ENCODE measurements at regions not wholly inside any gene's neighbourhood (a gene's known extent, or its start where the extent isn't known, plus 50 kb on each side); places are given as distances from the start of the nearest gene placed in this dataset.
A peak's percentile ranks its signal among the peaks of the same experiment; 100 is the strongest.

- Histone ChIP-seq H3K9me3 (ENCODE audit: control insufficient read depth in 2 of 2, low read length in 2 of 2) (no peaks in the 10 kb centered on the region), H3K27me3 (ENCODE audit: control insufficient read depth in 1 of 2, insufficient read depth in 2 of 2, low read length in 2 of 2) (no peaks in the 10 kb centered on the region), H3K36me3 (ENCODE audit: control insufficient read depth in 2 of 2, insufficient read depth in 2 of 2, low read length in 2 of 2) (no peaks in the 10 kb centered on the region), H3K27ac (ENCODE audit: low read length) (no peak overlapping the region), H3K4me3 (ENCODE audit: low read length in 2 of 2) (no peak overlapping the region), H3K9ac (ENCODE audit: low read length in 2 of 2) (no peak overlapping the region), H3K4me1 (ENCODE audit: control insufficient read depth, insufficient read depth, low read length) (peaks cover 13% of the 10 kb centered on the region)
Measured at GRCh38 chr7:136698977-136699376, 169.5 kb upstream of the CHRM2 start.

GRCh38 chr7:136698231-136698630 is 170.2 kb upstream of the CHRM2 start:
- H3K4me1 ChIP-seq (ENCODE audit: control insufficient read depth, insufficient read depth, low read length), result peaks cover 13% of the 10 kb centered on the region
- no peak overlapping the region for H3K9ac ChIP-seq (ENCODE audit: low read length in 2 of 2)
- H3K9me3 ChIP-seq (ENCODE audit: control insufficient read depth in 2 of 2, low read length in 2 of 2), result no peaks in the 10 kb centered on the region
- no peaks in the 10 kb centered on the region for H3K36me3 ChIP-seq (ENCODE audit: control insufficient read depth in 2 of 2, insufficient read depth in 2 of 2, low read length in 2 of 2)
- no peak overlapping the region for H3K4me3 ChIP-seq (ENCODE audit: low read length in 2 of 2)
- H3K27ac ChIP-seq (ENCODE audit: low read length), result peak overlapping the region; percentile 33
- no peaks in the 10 kb centered on the region for H3K27me3 ChIP-seq (ENCODE audit: control insufficient read depth in 1 of 2, insufficient read depth in 2 of 2, low read length in 2 of 2)

- Histone ChIP-seq H3K27ac (ENCODE audit: low read length) (peak overlapping the region; percentile 33), H3K4me3 (ENCODE audit: low read length in 2 of 2) (no peak overlapping the region), H3K9ac (ENCODE audit: low read length in 2 of 2) (no peak overlapping the region), H3K27me3 (ENCODE audit: control insufficient read depth in 1 of 2, insufficient read depth in 2 of 2, low read length in 2 of 2) (no peaks in the 10 kb centered on the region), H3K4me1 (ENCODE audit: control insufficient read depth, insufficient read depth, low read length) (peaks cover 13% of the 10 kb centered on the region), H3K36me3 (ENCODE audit: control insufficient read depth in 2 of 2, insufficient read depth in 2 of 2, low read length in 2 of 2) (no peaks in the 10 kb centered on the region), H3K9me3 (ENCODE audit: control insufficient read depth in 2 of 2, low read length in 2 of 2) (no peaks in the 10 kb centered on the region)
Measured at GRCh38 chr7:136697271-136697670, 171.2 kb upstream of the CHRM2 start.

DNA sequence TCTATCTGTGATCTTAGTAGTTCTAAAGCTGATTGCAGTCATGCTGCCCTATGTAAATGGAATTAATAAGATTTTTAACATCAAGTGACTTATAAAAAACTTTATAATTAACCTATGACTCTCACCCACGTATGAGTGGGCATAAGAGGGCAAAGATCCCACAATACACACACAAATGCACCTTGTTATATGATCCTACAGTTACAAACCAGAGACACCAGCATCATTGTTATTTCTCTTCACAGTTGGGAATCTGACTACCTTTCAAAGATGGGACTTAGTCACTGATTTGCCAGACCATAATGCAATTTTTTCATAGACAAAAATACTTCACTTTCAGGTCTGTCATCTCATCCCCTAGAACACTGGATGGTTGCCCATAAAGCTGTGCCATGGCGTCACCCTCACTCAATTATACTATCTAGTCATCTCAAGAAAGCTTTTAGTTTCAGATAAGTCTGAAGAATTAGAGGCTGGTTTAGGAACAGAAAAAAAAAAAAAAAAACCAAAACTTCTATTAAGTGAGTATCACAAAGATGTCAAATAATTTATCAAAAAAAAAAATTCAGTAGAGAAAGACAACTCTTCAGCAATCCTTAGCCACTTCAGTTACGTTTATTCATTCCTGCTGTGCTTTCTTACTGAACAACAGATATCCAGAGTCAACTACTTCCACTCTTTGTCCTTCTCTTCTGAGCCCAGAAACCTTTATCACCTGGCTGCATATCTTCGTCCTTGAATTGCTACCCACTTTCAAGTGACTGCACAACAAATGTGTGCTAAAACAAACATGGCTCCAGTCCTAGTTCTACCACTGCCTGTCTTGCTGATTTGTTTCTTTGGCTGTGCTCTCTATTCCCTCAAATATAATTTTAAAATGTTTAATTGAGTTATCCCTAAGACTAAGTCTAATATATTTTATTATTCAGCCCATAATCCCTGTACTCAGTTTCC is 175.0 kb upstream of the CHRM2 start:
- Histone ChIP-seq H3K4me3 (ENCODE audit: low read length in 2 of 2) (no peak overlapping the region), H3K4me1 (ENCODE audit: control insufficient read depth, insufficient read depth, low read length) (peaks cover 9% of the 10 kb centered on the region), H3K27me3 (ENCODE audit: control insufficient read depth in 1 of 2, insufficient read depth in 2 of 2, low read length in 2 of 2) (no peaks in the 10 kb centered on the region), H3K9ac (ENCODE audit: low read length in 2 of 2) (no peak overlapping the region), H3K9me3 (ENCODE audit: control insufficient read depth in 2 of 2, low read length in 2 of 2) (no peaks in the 10 kb centered on the region), H3K36me3 (ENCODE audit: control insufficient read depth in 2 of 2, insufficient read depth in 2 of 2, low read length in 2 of 2) (no peaks in the 10 kb centered on the region), H3K27ac (ENCODE audit: low read length) (no peak overlapping the region)

DNA sequence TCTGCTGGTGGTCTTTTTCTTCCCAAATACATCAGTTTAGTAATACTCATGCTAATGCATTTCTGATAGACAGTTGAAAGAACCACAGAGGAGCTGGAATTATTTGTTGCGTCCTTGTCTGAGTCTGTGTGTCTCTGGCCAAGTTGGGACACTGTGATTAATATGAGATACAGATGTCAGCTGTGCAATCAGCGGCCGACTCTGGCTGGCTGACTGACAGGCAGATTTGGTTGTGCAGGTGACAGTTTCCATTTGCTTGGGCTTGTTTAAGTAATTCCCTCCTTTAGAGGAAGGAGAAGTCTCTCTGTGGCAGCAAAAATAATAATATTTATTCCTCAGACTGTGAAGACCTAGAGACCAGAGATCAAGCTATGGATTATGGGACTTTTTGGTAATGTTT is 176.2 kb upstream of the CHRM2 start:
- H3K27ac ChIP-seq (ENCODE audit: low read length), result no peak overlapping the region
- no peaks in the 10 kb centered on the region for H3K9me3 ChIP-seq (ENCODE audit: control insufficient read depth in 2 of 2, low read length in 2 of 2)
- H3K4me1 ChIP-seq (ENCODE audit: control insufficient read depth, insufficient read depth, low read length), result no peaks in the 10 kb centered on the region
- no peak overlapping the region for H3K9ac ChIP-seq (ENCODE audit: low read length in 2 of 2)
- no peaks in the 10 kb centered on the region for H3K27me3 ChIP-seq (ENCODE audit: control insufficient read depth in 1 of 2, insufficient read depth in 2 of 2, low read length in 2 of 2)
- no peak overlapping the region for H3K4me3 ChIP-seq (ENCODE audit: low read length in 2 of 2)
- H3K36me3 ChIP-seq (ENCODE audit: control insufficient read depth in 2 of 2, insufficient read depth in 2 of 2, low read length in 2 of 2), result no peaks in the 10 kb centered on the region

GRCh38 chr7:136688601-136689000 is 179.9 kb upstream of the CHRM2 start:
- Histone ChIP-seq H3K9ac (ENCODE audit: low read length in 2 of 2) (no peak overlapping the region), H3K4me3 (ENCODE audit: low read length in 2 of 2) (no peak overlapping the region), H3K4me1 (ENCODE audit: control insufficient read depth, insufficient read depth, low read length) (no peaks in the 10 kb centered on the region), H3K9me3 (ENCODE audit: control insufficient read depth in 2 of 2, low read length in 2 of 2) (no peaks in the 10 kb centered on the region), H3K36me3 (ENCODE audit: control insufficient read depth in 2 of 2, insufficient read depth in 2 of 2, low read length in 2 of 2) (no peaks in the 10 kb centered on the region), H3K27me3 (ENCODE audit: control insufficient read depth in 1 of 2, insufficient read depth in 2 of 2, low read length in 2 of 2) (no peaks in the 10 kb centered on the region), H3K27ac (ENCODE audit: low read length) (no peak overlapping the region)

DNA sequence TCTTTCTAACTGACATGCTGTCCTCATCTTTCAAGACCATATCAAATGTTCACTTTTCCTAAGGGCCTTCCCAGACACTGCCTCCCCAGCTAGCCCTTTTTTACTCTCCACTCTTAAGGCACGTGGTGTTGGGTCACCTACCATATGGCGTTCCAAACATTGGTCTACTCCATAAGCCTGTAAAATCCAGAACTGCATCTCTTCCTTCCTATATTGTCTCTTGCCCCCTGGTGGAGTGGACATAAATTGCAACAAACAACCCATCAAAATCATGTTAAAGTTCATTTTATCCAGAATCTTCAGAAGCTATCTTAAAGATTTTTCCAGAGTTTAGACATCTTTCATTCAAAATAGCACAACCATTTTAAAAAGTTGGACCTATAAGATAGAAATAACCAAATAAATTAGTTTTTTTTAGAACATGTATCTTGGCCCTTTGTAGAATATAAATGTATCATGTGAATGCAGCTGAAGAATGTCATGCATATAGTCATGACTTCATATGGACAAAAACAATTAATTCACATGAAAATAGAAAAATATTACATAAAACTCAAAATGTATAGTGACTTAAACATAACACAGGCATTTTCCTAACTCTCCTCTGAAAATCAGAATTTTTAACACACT is 180.6 kb upstream of the CHRM2 start:
- no peak overlapping the region for H3K27ac ChIP-seq (ENCODE audit: low read length)
- no peaks in the 10 kb centered on the region for H3K9me3 ChIP-seq (ENCODE audit: control insufficient read depth in 2 of 2, low read length in 2 of 2)
- H3K36me3 ChIP-seq (ENCODE audit: control insufficient read depth in 2 of 2, insufficient read depth in 2 of 2, low read length in 2 of 2), result no peaks in the 10 kb centered on the region
- H3K9ac ChIP-seq (ENCODE audit: low read length in 2 of 2), result no peak overlapping the region
- no peak overlapping the region for H3K4me3 ChIP-seq (ENCODE audit: low read length in 2 of 2)
- H3K27me3 ChIP-seq (ENCODE audit: control insufficient read depth in 1 of 2, insufficient read depth in 2 of 2, low read length in 2 of 2), result no peaks in the 10 kb centered on the region
- H3K4me1 ChIP-seq (ENCODE audit: control insufficient read depth, insufficient read depth, low read length), result no peaks in the 10 kb centered on the region

DNA sequence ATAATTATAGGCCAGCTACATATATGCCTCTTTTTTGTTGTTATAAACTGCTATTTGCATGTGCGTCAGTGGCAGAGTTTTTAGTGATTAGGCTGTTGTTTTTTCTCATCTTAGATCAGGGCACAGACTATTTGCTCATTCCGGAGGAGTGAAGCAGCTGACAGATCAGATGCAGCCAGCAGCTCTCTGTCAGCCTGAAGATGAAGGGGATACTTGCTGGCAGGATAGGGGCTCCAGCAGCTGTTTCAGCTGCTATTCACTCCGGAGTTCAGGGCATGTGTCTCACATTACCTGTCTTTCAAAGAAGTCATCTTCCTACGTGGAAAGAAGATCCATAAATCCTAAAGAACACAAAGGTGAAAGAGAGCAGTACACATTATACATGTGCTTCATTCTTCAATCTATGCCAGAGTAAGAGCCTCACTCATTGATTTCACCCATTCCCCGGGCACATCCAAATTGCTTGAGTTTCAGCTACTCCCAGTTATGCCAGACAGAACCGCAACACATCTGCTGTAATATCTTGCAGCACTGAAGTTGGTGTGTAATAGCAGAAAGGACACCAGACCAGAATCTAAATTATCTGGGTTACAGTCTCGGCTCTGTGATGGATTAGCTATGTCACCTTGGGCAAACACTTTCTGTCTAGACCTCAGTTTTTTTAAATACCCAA is 182.8 kb upstream of the CHRM2 start:
- Histone ChIP-seq H3K27me3 (ENCODE audit: control insufficient read depth in 1 of 2, insufficient read depth in 2 of 2, low read length in 2 of 2) (no peaks in the 10 kb centered on the region), H3K36me3 (ENCODE audit: control insufficient read depth in 2 of 2, insufficient read depth in 2 of 2, low read length in 2 of 2) (no peaks in the 10 kb centered on the region), H3K9me3 (ENCODE audit: control insufficient read depth in 2 of 2, low read length in 2 of 2) (no peaks in the 10 kb centered on the region), H3K27ac (ENCODE audit: low read length) (no peak overlapping the region), H3K9ac (ENCODE audit: low read length in 2 of 2) (no peak overlapping the region), H3K4me1 (ENCODE audit: control insufficient read depth, insufficient read depth, low read length) (no peaks in the 10 kb centered on the region), H3K4me3 (ENCODE audit: low read length in 2 of 2) (peak overlapping the region; percentile 4 to 30)

DNA sequence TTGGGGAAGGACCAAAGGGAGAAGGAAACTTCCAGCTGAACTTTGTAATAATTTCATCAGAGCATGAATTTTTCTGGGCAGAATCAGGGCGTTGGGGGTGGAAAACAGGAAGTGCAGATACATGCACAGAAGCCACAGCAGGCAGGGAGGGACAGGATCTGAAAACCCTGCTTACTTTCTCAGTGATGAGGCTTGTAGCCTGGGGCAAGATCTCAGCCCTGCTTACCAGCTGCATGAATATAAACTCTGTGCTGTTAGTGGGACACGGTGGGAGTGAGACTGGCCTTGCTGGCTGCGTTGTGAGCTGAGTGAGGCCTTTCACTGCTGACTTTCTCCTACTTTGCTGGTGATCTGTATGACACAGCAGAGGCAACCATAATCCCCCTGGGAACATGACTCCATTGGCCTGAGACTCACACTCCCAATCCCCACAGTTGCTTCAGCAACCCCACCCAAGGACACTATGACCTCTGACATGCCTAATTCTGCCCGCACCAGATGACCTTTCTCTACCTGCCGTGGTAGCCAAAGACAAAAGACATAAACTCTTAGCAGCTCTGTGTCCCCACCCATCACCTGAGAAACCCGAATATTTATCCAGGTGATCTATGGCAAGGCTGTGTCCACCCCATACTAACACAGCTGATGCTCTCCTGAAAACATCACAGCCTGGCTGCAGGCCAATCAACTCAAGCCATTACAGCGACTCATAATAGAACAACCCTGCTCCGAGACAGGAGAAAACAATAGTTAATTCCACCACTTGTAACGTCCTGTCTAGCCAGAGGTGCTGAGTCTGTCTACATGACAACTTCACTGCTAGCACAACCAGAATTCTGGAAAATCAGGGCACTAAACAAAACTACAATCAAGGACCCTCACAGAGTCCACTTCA is 190.7 kb upstream of the CHRM2 start:
- H3K4me1 ChIP-seq (ENCODE audit: control insufficient read depth, insufficient read depth, low read length), result no peaks in the 10 kb centered on the region
- H3K27me3 ChIP-seq (ENCODE audit: control insufficient read depth in 1 of 2, insufficient read depth in 2 of 2, low read length in 2 of 2), result no peaks in the 10 kb centered on the region
- H3K9ac ChIP-seq (ENCODE audit: low read length in 2 of 2), result no peak overlapping the region
- H3K4me3 ChIP-seq (ENCODE audit: low read length in 2 of 2), result no peak overlapping the region
- no peak overlapping the region for H3K27ac ChIP-seq (ENCODE audit: low read length)
- H3K36me3 ChIP-seq (ENCODE audit: control insufficient read depth in 2 of 2, insufficient read depth in 2 of 2, low read length in 2 of 2), result no peaks in the 10 kb centered on the region
- peaks cover 0 to 3% of the 10 kb centered on the region in 2 donors for H3K9me3 ChIP-seq (ENCODE audit: control insufficient read depth in 2 of 2, low read length in 2 of 2)

- Histone ChIP-seq H3K9ac (ENCODE audit: low read length in 2 of 2) (no peak overlapping the region), H3K4me1 (ENCODE audit: control insufficient read depth, insufficient read depth, low read length) (no peaks in the 10 kb centered on the region)
Measured at GRCh38 chr7:136667584-136667983, 200.9 kb upstream of the CHRM2 start.

More at GRCh38 chr7:136667584-136667983, 200.9 kb upstream of the CHRM2 start:
- no peaks in the 10 kb centered on the region for H3K36me3 ChIP-seq (ENCODE audit: control insufficient read depth in 2 of 2, insufficient read depth in 2 of 2, low read length in 2 of 2)
- no peaks in the 10 kb centered on the region for H3K27me3 ChIP-seq (ENCODE audit: control insufficient read depth in 1 of 2, insufficient read depth in 2 of 2, low read length in 2 of 2)
- H3K4me3 ChIP-seq (ENCODE audit: low read length in 2 of 2), result no peak overlapping the region
- H3K27ac ChIP-seq (ENCODE audit: low read length), result no peak overlapping the region
- peaks cover 2 to 3% of the 10 kb centered on the region in 2 donors for H3K9me3 ChIP-seq (ENCODE audit: control insufficient read depth in 2 of 2, low read length in 2 of 2)

Data from stomach smooth muscle (tissue), 2 donors.